ENCODE measurements at regions not wholly inside any gene's neighbourhood (a gene's known extent, or its start where the extent isn't known, plus 50 kb on each side); places are given as distances from the start of the nearest gene placed in this dataset.
"Not testable (repeated sequence)": the region's sequence is repeated elsewhere in the genome, so short reads cannot be mapped to it uniquely, and the experiment has no call there.

GRCh38 chr22:27062910-27063309, 405.5 kb downstream of the MIAT start:
- no peak for DNase-seq (ENCODE audit: low read depth in 2 of 2)

GRCh38 chr22:27063406-27063805, 406.0 kb downstream of the MIAT start:
- no peak for DNase-seq (ENCODE audit: low read depth in 2 of 2)

- DNase-seq (ENCODE audit: low read depth in 2 of 2), result no peak
Measured at GRCh38 chr22:27063841-27064240, 406.5 kb downstream of the MIAT start.

- DNase-seq (ENCODE audit: low read depth in 2 of 2), result no peak
Measured at GRCh38 chr22:27064386-27064785, 407.0 kb downstream of the MIAT start.

GRCh38 chr22:27065279-27065678, 407.9 kb downstream of the MIAT start:
- DNase-seq (ENCODE audit: low read depth in 2 of 2), result no peak

- DNase-seq (ENCODE audit: low read depth in 2 of 2), result no peak
Measured at GRCh38 chr22:27066856-27067255, 409.5 kb downstream of the MIAT start.

GRCh38 chr22:27068121-27068520, 410.7 kb downstream of the MIAT start:
- DNase-seq (ENCODE audit: low read depth in 2 of 2), result no peak

GRCh38 chr22:27070594-27070993, 413.2 kb downstream of the MIAT start:
- no peak for DNase-seq (ENCODE audit: low read depth in 2 of 2)

GRCh38 chr22:27073601-27074425, 416.4 kb downstream of the MIAT start:
- DNase-seq (ENCODE audit: low read depth in 2 of 2), result no peak

GRCh38 chr22:27075028-27075678, 417.8 kb downstream of the MIAT start:
- DNase-seq (ENCODE audit: low read depth in 2 of 2), result no peak

GRCh38 chr22:27075891-27076290, 418.5 kb downstream of the MIAT start:
- DNase-seq (ENCODE audit: low read depth in 2 of 2), result no peak

GRCh38 chr22:27078064-27078463, 420.7 kb downstream of the MIAT start:
- not testable (repeated sequence) for DNase-seq (ENCODE audit: low read depth in 2 of 2)

GRCh38 chr22:27080036-27080578, 422.7 kb downstream of the MIAT start:
- DNase-seq (ENCODE audit: low read depth in 2 of 2), result no peak

- DNase-seq (ENCODE audit: low read depth in 2 of 2), result no peak
Measured at GRCh38 chr22:27080863-27081262, 423.5 kb downstream of the MIAT start.

- no peak for DNase-seq (ENCODE audit: low read depth in 2 of 2)
Measured at GRCh38 chr22:27083610-27084009, 426.2 kb downstream of the MIAT start.

GRCh38 chr22:27084130-27084529, 426.7 kb downstream of the MIAT start:
- DNase-seq (ENCODE audit: low read depth in 2 of 2), result no peak

GRCh38 chr22:27086080-27087044, 429.0 kb downstream of the MIAT start:
- DNase-seq (ENCODE audit: low read depth in 2 of 2), result no peak

- DNase-seq (ENCODE audit: low read depth in 2 of 2), result no peak
Measured at GRCh38 chr22:27087051-27087450, 429.7 kb downstream of the MIAT start.

- DNase-seq (ENCODE audit: low read depth in 2 of 2), result no peak
Measured at GRCh38 chr22:27088026-27088425, 430.6 kb downstream of the MIAT start.

- DNase-seq (ENCODE audit: low read depth in 2 of 2), result no peak
Measured at GRCh38 chr22:27089264-27089663, 431.9 kb downstream of the MIAT start.

GRCh38 chr22:27090611-27091011, 433.2 kb downstream of the MIAT start:
- no peak for DNase-seq (ENCODE audit: low read depth in 2 of 2)

- DNase-seq (ENCODE audit: low read depth in 2 of 2), result no peak
Measured at GRCh38 chr22:27093422-27093821, 436.0 kb downstream of the MIAT start.
